MM.1S (cell line): ENCODE measurements at regions not wholly inside any gene's neighbourhood (a gene's known extent, or its start where the extent isn't known, plus 50 kb on each side); places are given as distances from the start of the nearest gene placed in this dataset.
"Not testable (repeated sequence)": the region's sequence is repeated elsewhere in the genome, so short reads cannot be mapped to it uniquely, and the experiment has no call there.

Experiments
- DNase-seq: peaks from one replicate; pipeline ENCODE4 v3.0.0-alpha.2; 2015
- H2AFZ ChIP-seq: fragments of 300-600 bp; sonication (generic); 2 replicates; pipeline ENCODE4 v1.6.0; 2016; ENCODE audit warnings: antibody characterized with exemption, low read length
- H3F3A ChIP-seq: fragments of 300-600 bp; sonication (generic); 2 replicates; pipeline ENCODE4 v1.6.1; 2016; ENCODE audit warnings: mild to moderate bottlenecking, antibody characterized with exemption, low read length, moderate library complexity, mixed read lengths; ENCODE audit not compliant: insufficient read depth
- H3K27ac ChIP-seq: fragments of 300-600 bp; sonication (generic); 2 replicates; pipeline ENCODE4 v1.5.1; 2016; ENCODE audit warnings: mild to moderate bottlenecking, low read length
- H3K27me3 ChIP-seq: fragments of 300-600 bp; sonication (generic); replicated peaks from 2 replicates; pipeline ENCODE4 v1.6.0; 2016; ENCODE audit warnings: low read length; ENCODE audit not compliant: insufficient read depth
- H3K36me3 ChIP-seq: fragments of 300-600 bp; sonication (generic); replicated peaks from 2 replicates; pipeline ENCODE4 v1.6.1; 2016; ENCODE audit warnings: mild to moderate bottlenecking, low read length, mixed read lengths; ENCODE audit not compliant: insufficient read depth
- H3K4me1 ChIP-seq: fragments of 300-600 bp; sonication (generic); 2 replicates; pipeline ENCODE4 v1.6.1; 2016; ENCODE audit warnings: low read length, mixed read lengths
- H3K4me2 ChIP-seq: fragments of 300-600 bp; sonication (generic); 2 replicates; pipeline ENCODE4 v1.6.0; 2016; ENCODE audit warnings: low read depth, low read length
- H3K4me3 ChIP-seq: fragments of 300-600 bp; sonication (generic); 2 replicates; pipeline ENCODE4 v1.5.1; 2016; ENCODE audit warnings: low read length, mixed read lengths
- H3K79me2 ChIP-seq: fragments of 300-600 bp; sonication (generic); 2 replicates; pipeline ENCODE4 v1.6.1; 2016; ENCODE audit warnings: mixed run types, low read length, mixed read lengths
- H3K9ac ChIP-seq: fragments of 300-600 bp; sonication (generic); 2 replicates; pipeline ENCODE4 v1.6.1; 2016; ENCODE audit warnings: low read length, mixed read lengths
- H3K9me2 ChIP-seq: fragments of 300-600 bp; sonication (generic); replicated peaks from 2 replicates; pipeline ENCODE4 v1.6.1; 2016; ENCODE audit warnings: mild to moderate bottlenecking, low read length, mixed read lengths; ENCODE audit not compliant: insufficient read depth
- H3K9me3 ChIP-seq: fragments of 300-600 bp; sonication (generic); replicated peaks from 2 replicates; pipeline ENCODE4 v1.6.1; 2016; ENCODE audit warnings: mild to moderate bottlenecking, low read length, mixed read lengths; ENCODE audit not compliant: insufficient read depth
- H4K20me1 ChIP-seq: fragments of 300-600 bp; sonication (generic); 2 replicates; pipeline ENCODE4 v1.6.1; 2016; ENCODE audit warnings: mild to moderate bottlenecking, low read length, moderate library complexity, mixed read lengths; ENCODE audit not compliant: insufficient read depth
- CTCF ChIP-seq: fragments of 300-600 bp; sonication (generic); IDR thresholded peaks from 2 replicates; pipeline ENCODE4 v1.5.1; 2016; ENCODE audit warnings: antibody characterized with exemption, low read length, mixed read lengths
- EZH2 ChIP-seq: fragments of 300-600 bp; sonication (generic); optimal IDR thresholded peaks from 2 replicates; pipeline ENCODE3; 2017; ENCODE audit warnings: low read depth, mild to moderate bottlenecking, antibody characterized with exemption, low read length, mixed read lengths
- EZH2phosphoT487 ChIP-seq: fragments of 300-600 bp; sonication (generic); IDR thresholded peaks from 2 replicates; pipeline ENCODE4 v1.6.1; 2018; ENCODE audit warnings: antibody characterized with exemption, low read length

- Histone ChIP-seq H3K9me2 (no peaks in the 10 kb centered on the region), H3K27ac (no peak overlapping the region), H3K27me3 (no peaks in the 10 kb centered on the region), H3K4me2 (no peak overlapping the region), H3K4me1 (no peaks in the 10 kb centered on the region), H3K36me3 (no peaks in the 10 kb centered on the region), H3F3A (no peaks in the 10 kb centered on the region), H3K4me3 (no peak overlapping the region), H3K79me2 (no peaks in the 10 kb centered on the region), H3K9ac (no peak overlapping the region), H3K9me3 (no peaks in the 10 kb centered on the region), H2AFZ (no peak overlapping the region), H4K20me1 (no peaks in the 10 kb centered on the region)
- DNase-seq, result no peak
- TF ChIP-seq CTCF, result no peak
- no peak for TF ChIP-seq EZH2phosphoT487
- TF ChIP-seq EZH2, result no peak
These were observed 109.6 kb upstream of the DNAH14 start for GRCh38 chr1:224819861-224820260.

DNA sequence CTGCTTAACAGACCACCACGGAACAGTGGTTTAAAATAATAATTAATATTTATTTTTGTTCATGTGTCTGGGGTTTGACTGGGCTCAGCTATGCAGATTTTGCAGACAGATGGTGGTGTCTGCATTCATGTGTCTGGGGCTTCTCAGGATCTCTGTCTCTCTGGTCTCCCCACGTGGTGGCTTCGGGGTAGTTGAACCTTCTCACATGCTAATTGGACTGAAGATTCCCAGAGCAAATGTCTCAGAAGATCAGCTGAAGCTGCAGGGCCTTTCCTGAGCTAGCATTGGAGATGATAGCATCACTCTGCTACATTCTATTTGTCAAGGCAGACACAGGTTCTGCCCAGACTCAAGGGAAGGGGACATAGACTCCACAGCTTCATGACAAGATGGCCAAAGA is 109.1 kb upstream of the DNAH14 start:
- Histone ChIP-seq H3K9ac (no peak overlapping the region), H2AFZ (no peak overlapping the region), H3K4me2 (no peak overlapping the region), H3K36me3 (no peaks in the 10 kb centered on the region), H3K9me3 (no peaks in the 10 kb centered on the region), H3K9me2 (no peaks in the 10 kb centered on the region), H3K4me1 (no peaks in the 10 kb centered on the region), H3F3A (no peaks in the 10 kb centered on the region), H3K27ac (no peak overlapping the region), H3K27me3 (no peaks in the 10 kb centered on the region), H3K79me2 (no peaks in the 10 kb centered on the region), H3K4me3 (no peak overlapping the region), H4K20me1 (no peaks in the 10 kb centered on the region)
- TF ChIP-seq EZH2, result no peak
- no peak for TF ChIP-seq EZH2phosphoT487
- no peak for TF ChIP-seq CTCF
- DNase-seq, result no peak

GRCh38 chr1:224821751-224822150 is 107.7 kb upstream of the DNAH14 start:
- H3K79me2 ChIP-seq, H3K27me3 ChIP-seq, H4K20me1 ChIP-seq, H2AFZ ChIP-seq, H3K9me2 ChIP-seq, H3K36me3 ChIP-seq, H3F3A ChIP-seq, H3K4me3 ChIP-seq, H3K27ac ChIP-seq, H3K4me2 ChIP-seq, H3K9ac ChIP-seq, H3K9me3 ChIP-seq, H3K4me1 ChIP-seq, DNase-seq: not testable (repeated sequence)

DNA sequence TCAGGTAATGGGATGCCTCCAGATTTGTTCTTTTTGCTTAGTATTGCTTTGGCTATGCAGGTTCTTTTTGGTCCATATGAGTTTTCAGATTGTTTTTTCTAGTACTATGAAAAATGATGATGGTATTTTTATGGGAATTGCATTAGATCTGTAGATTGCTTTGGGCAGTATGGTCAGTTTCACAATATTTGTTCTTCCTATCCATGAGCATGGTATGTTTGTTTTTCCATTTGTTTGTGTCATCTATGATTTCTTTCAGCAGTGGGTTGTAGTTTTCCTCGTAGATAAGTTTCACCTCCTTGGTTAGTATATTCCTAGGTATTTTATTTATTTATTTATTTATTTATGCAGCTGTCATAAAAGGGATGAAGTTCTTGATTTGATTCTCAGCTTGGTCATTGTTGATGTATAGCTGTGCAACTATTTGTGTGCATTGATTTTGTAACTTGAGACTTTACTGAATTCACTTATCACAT is 103.9 kb upstream of the DNAH14 start:
- Histone ChIP-seq H3K79me2 (no peaks in the 10 kb centered on the region), H4K20me1 (no peaks in the 10 kb centered on the region)
- TF ChIP-seq EZH2phosphoT487 (no peak), CTCF (no peak), EZH2 (no peak)

More for the DNA sequence above, 103.9 kb upstream of the DNAH14 start:
- H3K9me3 ChIP-seq, result no peaks in the 10 kb centered on the region
- H3K9me2 ChIP-seq, result no peaks in the 10 kb centered on the region
- H3K4me3 ChIP-seq, result no peak overlapping the region
- H3K27me3 ChIP-seq, result no peaks in the 10 kb centered on the region
- no peaks in the 10 kb centered on the region for H3K4me1 ChIP-seq
- H3K9ac ChIP-seq, result no peak overlapping the region
- no peak overlapping the region for H3K27ac ChIP-seq
- no peak overlapping the region for H2AFZ ChIP-seq
- no peak overlapping the region for H3K4me2 ChIP-seq
- H3K36me3 ChIP-seq, result no peaks in the 10 kb centered on the region
- no peaks in the 10 kb centered on the region for H3F3A ChIP-seq
- DNase-seq, result no peak
